ENCODE measurements at regions not wholly inside any gene's neighbourhood (a gene's known extent, or its start where the extent isn't known, plus 50 kb on each side); places are given as distances from the start of the nearest gene placed in this dataset.
"Not testable (repeated sequence)": the region's sequence is repeated elsewhere in the genome, so short reads cannot be mapped to it uniquely, and the experiment has no call there.

DNA sequence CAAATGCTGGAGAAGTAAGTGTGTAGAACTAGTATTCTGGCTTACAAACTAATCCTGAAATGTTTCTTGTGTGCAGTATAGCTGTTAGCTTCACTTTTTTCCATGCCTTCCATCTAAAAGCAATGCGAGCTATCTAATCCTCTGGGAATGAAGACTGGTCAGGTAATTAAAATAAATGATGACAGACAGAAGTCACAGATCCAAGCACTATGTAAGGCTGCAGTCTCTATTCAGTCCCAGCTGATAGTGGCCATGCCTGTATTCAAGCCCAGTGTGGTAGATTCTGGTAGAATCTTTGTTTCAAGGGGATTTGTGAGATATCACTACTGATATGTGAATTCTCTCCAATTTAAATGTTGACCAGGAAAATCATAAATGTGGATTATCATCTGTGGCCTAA lies 637.2 kb downstream of the TMTC2 start:
- no peak for DNase-seq (ENCODE audit: low spot score)
- in situ Hi-C loops (cut with HindIII; ENCODE audit: low sequenced_read_pairs): no loop called here

DNA sequence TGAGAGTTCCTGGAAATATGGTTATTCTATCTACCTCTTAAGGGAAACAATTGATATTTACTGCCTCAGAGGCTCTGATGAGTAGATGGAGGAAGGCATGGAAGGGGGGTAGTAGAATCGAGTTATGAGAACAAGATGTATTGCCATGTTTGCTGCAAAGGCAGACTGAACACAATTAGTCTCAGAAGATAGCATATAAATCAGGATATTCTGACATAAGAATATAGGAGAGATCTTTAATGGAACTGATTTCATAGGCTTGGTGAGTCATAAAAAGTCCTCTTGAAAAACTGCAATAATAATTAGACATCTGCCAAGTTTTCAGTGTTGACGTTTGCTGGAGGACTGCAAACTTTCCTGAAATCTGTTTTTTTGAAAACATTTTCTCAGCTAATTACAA lies 636.1 kb downstream of the TMTC2 start:
- in situ Hi-C loops (cut with HindIII; ENCODE audit: low sequenced_read_pairs): no loop called here
- DNase-seq (ENCODE audit: low spot score): no peak

DNA sequence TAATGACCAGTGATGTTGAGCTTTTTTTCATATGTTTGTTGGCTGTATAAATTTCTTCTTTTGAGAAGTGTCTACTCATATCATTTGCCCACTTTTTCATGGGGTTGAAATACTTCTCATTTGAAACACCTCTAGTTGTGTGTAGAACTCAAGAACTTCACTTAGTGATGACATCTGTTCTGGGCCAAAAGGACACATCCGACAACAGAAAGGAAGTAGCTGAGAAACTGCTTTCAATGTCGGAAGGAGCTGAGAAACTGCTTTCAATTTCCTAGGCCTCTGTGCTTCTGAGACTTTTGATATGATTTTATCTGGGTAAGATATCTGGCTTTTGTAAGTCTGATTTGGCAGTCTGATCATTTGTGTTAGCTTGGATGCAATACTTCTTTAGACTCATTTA lies 635.3 kb downstream of the TMTC2 start:
- DNase-seq (ENCODE audit: low spot score): no peak
- in situ Hi-C loops (cut with HindIII; ENCODE audit: low sequenced_read_pairs): no loop called here

DNA sequence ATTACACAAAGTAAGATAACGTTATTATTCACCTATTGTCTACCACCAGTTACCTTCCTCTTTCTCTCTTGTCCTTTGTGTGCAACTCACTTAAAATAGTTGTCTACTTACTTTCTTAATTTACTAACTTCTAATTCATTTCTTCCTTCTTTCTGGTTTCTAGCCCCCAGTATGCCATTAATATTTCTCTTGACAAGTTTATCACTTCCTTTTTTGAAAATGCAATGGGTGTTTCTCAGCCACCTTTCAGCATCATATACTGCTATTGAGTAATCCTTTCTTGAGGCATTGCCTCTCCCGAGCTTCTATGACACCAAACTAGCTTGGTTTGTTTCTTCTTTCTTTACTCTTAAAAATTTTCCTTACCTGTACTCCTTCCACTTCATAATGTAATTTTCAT lies 633.6 kb downstream of the TMTC2 start:
- in situ Hi-C loops (cut with HindIII; ENCODE audit: low sequenced_read_pairs): no loop called here

DNA sequence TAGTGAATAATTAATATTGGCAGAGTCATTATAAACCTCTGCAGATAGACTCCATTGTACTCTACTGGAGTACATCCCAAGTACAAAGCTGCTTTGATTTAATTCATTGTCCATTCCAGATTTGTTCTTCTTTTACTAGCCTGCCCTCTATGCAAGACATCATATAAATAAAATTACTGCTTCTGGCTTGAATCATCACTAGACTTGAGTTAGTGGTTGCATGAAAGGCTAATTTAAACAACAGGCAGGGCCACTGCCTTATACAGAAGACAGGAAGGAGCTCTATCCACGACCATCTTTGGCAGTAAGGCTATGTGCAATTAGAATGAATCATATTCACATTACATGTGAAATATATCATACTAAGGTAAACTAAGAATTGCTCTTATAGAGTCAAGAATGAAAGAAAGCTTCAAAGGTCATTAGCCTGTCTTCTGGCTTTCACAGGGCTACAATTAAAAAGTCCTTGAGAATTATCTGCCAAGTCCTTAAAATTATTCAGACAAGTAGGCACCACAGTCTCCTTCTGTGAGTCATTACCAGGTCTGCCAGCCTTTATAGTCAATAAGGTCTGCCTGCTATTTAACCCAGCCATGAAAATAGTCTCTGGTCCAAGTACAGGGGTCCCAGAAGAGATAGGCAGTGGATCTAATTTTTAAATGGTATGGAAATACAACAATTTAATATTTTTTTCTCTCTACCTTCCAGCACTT lies 631.8 kb downstream of the TMTC2 start:
- in situ Hi-C loops (cut with HindIII; ENCODE audit: low sequenced_read_pairs): no loop called here
- no peak for DNase-seq (ENCODE audit: low spot score)

More for the DNA sequence above, 633.6 kb downstream of the TMTC2 start:
- DNase-seq (ENCODE audit: low spot score): no peak

DNA sequence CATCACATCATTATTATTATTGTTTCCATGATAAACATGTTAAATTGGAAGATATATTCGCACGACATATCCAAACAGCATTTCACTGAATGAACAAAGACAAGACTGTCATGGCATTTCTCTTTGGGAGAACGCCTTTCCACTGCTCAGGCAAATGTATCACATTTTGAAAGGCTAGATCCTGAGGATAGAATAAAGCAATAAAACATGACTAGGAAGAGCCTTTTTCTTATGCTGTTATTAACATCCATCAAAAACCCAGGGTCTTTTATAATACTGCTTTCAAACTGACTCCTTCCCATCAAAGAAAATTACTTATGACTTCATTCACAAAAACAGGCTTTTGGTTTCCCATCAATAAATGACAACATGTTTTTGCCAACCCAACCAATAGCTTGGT lies 630.9 kb downstream of the TMTC2 start:
- DNase-seq (ENCODE audit: low spot score): no peak
- in situ Hi-C loops (cut with HindIII; ENCODE audit: low sequenced_read_pairs): no loop called here

DNA sequence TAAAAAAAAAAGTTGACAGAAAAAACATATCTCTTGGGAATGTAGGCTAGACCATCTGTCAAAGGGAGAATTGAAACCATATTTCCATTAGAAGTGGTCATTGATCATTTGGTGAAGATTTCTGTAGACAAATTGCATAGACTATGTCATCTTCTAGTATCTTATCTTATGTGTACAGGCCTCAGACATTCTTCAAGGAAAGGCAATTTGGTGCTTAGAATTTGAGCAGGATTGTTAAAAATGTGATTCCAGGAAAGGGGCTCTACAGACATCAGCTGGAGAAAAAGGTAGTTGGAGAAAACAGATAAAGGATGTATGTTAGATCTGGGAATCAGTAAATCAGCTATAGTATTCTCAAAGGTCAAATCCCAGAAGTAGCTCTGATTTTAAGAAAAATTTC lies 627.1 kb downstream of the TMTC2 start:
- in situ Hi-C loops (cut with HindIII; ENCODE audit: low sequenced_read_pairs): no loop called here

DNA sequence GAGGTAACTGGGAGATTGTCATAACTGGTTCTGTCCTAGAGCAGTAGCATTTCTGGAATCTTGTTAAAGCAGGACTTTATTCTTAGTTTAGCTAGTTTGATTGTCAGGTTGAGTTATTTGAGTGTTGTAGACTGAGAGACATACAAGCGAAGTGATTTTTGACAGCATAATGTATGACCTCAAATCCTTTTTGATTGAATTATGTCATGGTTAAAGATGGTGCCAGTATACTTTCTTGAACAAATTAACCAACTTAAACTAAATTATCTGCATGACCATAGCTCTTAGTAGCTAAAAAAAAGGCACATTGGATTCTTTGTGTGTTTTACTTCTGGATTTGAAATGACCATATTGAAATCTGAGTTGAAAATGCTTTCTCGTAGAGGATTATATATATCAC lies 626.6 kb downstream of the TMTC2 start:
- in situ Hi-C loops (cut with HindIII; ENCODE audit: low sequenced_read_pairs): no loop called here
- no peak for DNase-seq (ENCODE audit: low spot score)

More for the DNA sequence above, 627.1 kb downstream of the TMTC2 start:
- DNase-seq (ENCODE audit: low spot score): no peak

DNA sequence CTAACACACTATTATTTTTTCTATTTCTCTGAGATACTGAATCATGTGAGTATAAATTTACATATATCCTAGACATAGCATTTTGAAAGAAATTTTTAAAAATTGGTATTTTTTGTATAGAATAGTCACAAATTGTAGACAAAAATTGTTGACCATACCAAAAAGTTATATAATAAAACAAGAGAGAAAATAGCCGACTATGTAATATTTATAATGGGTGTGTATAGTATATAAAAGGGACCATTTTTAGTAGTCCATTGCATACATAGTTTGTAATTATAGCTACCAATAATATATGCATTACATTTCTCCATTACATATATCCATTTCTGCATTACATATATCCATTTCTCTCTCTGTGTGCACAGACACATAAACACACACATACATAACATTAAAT lies 590.2 kb downstream of the TMTC2 start:
- DNase-seq (ENCODE audit: low spot score): no peak
- in situ Hi-C loops (cut with HindIII; ENCODE audit: low sequenced_read_pairs): no loop called here

DNA sequence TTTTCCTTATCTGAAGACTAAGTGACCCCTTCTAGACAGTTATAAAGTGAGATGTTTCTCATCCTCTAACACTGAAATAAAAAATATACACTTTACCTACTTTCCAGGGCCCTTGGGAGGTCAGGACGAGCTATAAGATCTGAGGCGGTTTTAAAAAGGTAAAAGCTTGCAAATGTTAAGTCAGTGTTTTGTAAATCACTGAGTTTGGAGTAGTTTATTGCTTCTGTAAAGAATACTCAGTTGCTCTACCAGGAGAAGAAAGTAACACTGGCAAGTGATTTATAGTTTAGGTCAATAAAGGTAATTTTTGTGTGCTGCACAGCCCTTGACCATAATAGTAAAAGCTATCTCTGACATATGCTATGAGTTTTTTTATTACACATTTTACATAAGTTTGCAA lies 584.5 kb downstream of the TMTC2 start:
- no peak for DNase-seq (ENCODE audit: low spot score)
- in situ Hi-C loops (cut with HindIII; ENCODE audit: low sequenced_read_pairs): no loop called here

DNA sequence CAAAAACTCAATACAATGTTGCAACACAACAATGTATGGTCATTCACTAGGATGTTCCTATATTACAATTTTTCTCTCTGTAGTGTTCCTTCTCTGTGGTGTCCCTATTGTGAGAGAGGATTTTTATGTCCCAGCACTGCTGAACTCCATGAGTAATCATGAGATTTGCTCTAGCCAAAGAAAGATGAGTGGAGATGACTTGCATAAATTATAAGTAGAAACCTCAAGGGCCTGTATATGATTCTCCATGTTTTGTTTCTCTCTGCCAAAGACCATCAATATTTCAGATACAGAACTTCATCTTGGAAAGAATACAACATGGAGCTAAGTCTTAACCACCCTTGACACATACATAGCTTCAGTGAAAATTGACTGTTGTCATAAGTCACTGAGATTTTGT lies 579.1 kb downstream of the TMTC2 start:
- no peak for DNase-seq (ENCODE audit: low spot score)
- in situ Hi-C loops (cut with HindIII; ENCODE audit: low sequenced_read_pairs): no loop called here

DNA sequence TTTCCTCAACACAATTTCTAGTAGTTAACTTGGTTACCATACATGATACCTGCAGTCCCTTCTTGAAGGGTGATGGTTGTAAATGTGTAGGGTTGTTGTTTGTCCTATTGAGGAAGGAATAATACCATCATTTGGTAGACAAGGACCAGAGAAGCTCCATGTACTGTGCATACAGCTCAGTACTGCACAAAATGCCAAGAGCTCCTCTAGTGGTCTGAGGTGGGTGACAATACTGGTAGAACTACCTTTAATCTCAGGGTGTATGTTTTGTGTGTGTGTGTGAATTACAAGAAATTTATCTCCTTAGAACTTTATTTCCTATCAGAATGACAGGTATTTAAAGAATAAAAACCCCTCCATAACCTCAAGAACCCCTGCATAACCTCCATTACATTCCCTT lies 575.3 kb downstream of the TMTC2 start:
- no peak for DNase-seq (ENCODE audit: low spot score)

DNA sequence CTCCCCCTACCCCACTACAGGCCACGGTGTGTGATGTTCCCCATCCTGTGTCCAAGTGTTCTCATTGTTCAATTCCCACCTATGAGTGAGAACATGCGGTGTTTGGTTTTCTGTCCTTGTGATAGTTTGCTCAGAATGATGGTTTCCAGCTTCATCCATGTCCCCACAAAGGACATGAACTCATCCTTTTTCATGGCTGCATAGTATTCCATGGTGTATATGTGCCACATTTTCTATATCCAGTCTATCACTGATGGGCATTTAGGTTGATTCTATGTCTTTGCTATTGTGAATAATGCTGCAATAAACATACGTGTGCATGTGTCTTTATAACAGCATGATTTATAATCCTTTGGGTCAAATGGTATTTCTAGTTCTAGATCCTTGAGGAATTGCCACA lies 573.4 kb downstream of the TMTC2 start:
- in situ Hi-C loops (cut with HindIII; ENCODE audit: low sequenced_read_pairs); DNase-seq (ENCODE audit: low spot score): not testable (repeated sequence)

More for the DNA sequence above, 575.3 kb downstream of the TMTC2 start:
- in situ Hi-C loops (cut with HindIII; ENCODE audit: low sequenced_read_pairs): no loop called here

DNA sequence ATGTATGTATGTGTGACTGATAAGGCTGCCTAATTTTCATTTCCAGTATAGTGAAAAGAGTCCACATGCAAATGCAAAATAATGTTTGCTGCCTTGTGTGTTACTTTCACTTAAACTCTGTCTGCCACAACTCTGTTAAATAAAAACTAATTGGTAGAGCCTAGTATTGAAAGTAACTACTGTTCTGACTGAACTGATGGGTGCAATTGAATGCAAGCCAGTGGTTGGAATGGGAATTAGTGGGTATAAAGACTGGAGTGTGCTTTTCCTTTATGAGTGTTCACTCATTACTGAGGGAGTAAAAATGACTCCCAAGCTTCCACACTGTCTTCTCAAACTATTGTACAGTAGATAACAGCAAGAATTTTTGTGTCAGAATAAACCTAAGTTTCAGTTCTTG lies 571.0 kb downstream of the TMTC2 start:
- no peak for DNase-seq (ENCODE audit: low spot score)
- in situ Hi-C loops (cut with HindIII; ENCODE audit: low sequenced_read_pairs): no loop called here

DNA sequence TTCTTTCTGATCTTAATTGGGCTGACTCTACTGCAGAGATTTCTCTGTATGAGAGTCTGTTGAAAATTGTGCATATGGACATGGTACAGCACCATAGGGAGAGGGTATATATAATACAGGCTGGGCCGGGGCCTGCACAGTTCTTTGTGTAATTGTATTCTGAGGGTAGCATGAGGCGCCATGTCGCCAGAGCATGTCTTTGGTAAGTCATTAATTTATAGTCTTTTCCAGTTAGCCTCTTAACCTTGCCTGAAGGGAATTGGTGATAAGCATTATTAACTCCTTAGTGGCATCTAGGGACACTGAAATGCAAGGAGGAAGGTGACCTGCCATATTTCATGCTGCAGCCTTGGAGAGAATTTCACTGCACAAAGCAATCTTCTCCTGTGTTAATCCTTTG lies 569.9 kb downstream of the TMTC2 start:
- in situ Hi-C loops (cut with HindIII; ENCODE audit: low sequenced_read_pairs): no loop called here
- no peak for DNase-seq (ENCODE audit: low spot score)

DNA sequence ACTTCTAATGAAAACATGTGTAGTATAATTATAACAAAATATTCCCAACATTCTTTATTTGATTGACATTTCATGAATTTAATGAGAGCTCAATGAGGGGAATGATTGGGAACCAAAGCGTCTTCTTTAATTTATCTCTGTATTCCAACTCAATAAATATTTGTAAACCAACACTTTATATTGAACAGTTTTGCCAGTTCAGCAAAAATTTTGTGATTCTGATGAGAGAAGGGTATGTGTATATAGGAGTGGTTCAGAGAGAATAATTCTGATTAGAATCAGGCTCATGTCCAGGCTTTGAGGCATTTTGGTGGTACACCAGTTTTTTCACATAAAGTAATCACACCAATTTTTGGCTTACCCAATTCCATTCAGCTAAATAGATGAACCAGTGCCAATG lies 564.2 kb downstream of the TMTC2 start:
- in situ Hi-C loops (cut with HindIII; ENCODE audit: low sequenced_read_pairs): no loop called here
- no peak for DNase-seq (ENCODE audit: low spot score)

DNA sequence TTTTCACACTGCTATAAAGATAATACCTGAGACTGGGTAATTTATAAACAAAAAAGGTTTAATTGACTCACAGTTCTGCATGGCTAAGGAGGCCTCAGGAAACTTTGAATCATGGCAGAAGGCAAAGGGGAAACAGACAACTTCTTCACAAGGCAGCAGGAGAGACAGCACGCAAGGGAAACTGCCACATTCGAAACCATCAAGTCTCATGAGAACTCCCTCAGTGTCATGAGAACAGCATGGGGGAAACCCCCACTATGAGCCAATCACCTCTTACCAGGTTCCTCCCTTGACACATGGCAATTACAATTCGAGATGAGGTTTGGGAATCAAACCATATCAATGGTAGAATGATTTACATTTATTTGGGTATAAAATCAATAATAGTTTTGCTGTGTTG lies 558.5 kb downstream of the TMTC2 start:
- in situ Hi-C loops (cut with HindIII; ENCODE audit: low sequenced_read_pairs): no loop called here

DNA sequence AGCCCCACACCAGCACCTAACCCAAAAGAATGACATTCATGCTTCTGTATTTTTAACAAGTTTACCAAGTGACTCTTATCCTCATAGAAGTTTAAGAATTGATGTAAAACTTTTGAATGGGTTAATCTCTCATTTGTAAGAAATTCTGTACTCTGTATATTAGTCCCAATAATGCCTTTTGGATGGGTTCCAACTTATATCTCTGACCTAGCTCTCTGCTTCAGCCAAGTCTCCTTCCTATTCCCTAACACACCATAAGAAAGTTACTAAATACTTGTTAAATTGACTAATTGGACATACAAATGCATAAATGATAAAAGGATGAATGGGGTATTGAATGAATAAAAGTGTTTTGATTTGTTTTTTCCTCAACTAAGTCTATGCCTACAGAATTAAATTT lies 557.3 kb downstream of the TMTC2 start:
- DNase-seq (ENCODE audit: low spot score): no peak
- in situ Hi-C loops (cut with HindIII; ENCODE audit: low sequenced_read_pairs): no loop called here

More for the DNA sequence above, 558.5 kb downstream of the TMTC2 start:
- no peak for DNase-seq (ENCODE audit: low spot score)

DNA sequence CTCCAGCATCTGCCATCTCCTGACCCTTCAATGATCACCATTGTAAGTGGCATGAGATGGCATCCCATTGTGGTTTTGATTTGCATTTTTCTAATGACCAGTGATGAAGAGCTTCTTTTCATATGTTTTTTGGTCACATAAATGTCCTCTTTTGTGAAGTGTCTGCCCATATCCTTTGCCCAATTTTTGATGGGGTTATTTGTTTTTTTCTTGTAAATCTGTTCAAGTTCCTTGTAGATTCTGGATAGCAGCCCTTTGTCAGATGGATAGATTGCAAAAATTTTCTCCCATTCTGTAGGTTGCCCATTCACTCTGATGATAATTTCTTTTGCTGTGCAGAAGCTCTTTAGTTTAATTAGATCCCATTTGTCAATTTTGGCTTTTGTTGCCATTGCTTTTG lies 547.3 kb downstream of the TMTC2 start:
- DNase-seq (ENCODE audit: low spot score); in situ Hi-C loops (cut with HindIII; ENCODE audit: low sequenced_read_pairs): not testable (repeated sequence)

DNA sequence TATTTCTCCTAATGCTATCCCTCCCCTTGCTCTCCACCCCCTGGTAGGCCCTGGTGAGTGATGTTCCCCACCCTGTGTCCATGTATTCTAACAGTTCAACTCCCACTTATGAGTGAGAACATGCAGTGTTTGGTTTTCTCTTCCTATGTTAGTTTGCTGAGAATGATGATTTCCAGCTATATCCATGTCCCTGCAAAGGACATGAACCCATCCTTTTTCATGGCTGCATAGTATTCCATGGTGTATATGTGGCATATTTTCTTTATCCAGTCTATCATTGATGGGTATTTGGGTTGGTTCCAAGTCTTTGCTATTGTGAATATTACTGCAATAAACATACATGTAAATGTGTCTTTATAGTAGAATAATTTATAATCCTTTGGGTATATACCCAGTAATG lies 540.3 kb downstream of the TMTC2 start:
- DNase-seq (ENCODE audit: low spot score); in situ Hi-C loops (cut with HindIII; ENCODE audit: low sequenced_read_pairs): not testable (repeated sequence)

DNA sequence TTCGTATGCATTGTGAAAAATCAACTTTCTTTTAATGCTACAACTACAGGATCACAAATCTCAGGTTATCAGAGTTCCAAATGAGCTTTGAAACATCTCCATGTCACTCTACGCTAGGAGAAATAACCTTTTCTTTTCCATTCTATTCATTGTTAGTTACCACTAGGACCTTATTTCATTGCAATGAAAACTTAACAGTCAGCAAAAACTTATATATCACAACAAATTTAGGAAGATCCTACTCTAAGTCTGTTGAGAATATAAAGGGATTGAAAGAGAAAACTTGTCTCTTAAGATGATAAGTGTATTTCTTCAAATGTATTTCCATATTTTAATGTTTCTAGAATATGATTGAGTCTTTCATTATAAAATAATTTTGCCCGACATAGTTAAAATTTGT lies 539.1 kb downstream of the TMTC2 start:
- in situ Hi-C loops (cut with HindIII; ENCODE audit: low sequenced_read_pairs): no loop called here
- DNase-seq (ENCODE audit: low spot score): no peak

DNA sequence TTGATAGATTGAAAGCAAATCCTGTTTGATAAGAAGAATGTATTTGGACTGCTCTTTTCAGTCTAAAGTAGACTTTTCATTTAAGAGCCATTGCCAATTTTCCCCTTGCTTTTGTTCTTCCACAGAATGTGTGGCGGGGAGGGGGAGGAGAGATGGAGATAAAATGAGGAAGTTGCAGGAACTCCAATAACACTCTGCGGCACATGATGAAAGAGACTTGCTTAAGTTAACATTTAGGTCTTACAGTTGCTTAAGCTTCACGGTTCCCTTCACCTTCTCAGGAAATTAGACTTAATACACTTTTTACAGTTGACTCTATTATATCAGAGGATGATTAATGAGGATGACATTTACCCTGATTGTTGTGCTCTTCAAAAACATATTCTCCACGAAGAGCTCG lies 537.3 kb downstream of the TMTC2 start:
- in situ Hi-C loops (cut with HindIII; ENCODE audit: low sequenced_read_pairs): no loop called here
- DNase-seq (ENCODE audit: low spot score): no peak

All from G401 (cell line).